ENCODE measurements at regions not wholly inside any gene's neighbourhood (a gene's known extent, or its start where the extent isn't known, plus 50 kb on each side); places are given as distances from the start of the nearest gene placed in this dataset.

DNA sequence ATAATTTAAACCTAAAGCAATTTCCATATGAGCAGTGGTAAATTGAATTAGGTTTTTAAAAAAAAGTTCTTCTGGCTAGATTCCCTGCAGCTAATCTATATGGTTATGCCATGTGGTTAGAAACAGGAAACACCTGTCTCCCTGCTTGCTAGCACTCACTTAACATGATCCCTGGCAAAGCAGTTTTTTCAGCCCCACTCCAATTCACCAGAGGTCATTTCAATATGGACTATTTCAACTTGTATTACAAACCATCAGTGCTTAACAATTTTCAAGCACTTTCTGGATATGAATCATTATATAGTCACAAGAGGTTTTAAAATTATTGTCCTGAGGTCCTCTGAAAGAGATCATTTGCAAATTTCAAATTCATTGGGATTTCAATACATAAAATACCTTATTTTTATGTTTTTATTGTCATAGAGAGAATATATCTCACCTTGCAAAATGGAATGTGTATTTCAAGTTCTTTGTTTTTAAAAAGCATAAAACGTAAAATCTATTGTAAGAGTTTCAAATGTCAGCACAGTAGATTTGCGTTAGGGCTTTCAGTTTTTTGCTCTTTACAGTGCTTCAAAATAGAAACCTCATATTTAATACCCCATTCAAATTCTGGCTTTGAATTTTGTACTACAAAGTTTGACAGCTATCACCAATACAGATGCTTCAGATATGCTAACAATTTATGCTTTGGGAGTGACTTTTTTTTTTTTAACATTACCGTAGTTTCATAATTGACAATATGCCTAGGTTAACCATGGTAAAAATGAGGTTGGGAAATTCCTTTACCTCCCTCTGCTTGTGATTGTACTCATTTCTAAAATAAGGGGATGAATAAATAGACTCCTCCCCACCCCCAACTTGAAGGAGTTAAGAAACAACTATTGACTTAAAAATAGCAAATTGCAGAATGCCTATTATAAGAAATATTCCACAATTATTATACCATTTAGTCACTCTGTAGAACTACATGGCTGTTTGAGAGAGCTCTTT, 117.5 kb upstream of the HGF start:
- Mint-ChIP-seq H3K4me3 (ENCODE audit: unreplicated experiment) (no peak overlapping the region), H3K36me3 (ENCODE audit: unreplicated experiment) (peaks cover 6% of the 10 kb centered on the region), H3K27me3 (ENCODE audit: unreplicated experiment) (no peaks in the 10 kb centered on the region), H3K27ac (ENCODE audit: unreplicated experiment) (no peak overlapping the region), H3K4me1 (ENCODE audit: unreplicated experiment) (peaks cover 12% of the 10 kb centered on the region), H3K9me3 (ENCODE audit: unreplicated experiment) (peaks cover 9% of the 10 kb centered on the region)
- DNase-seq (ENCODE audit: extremely low spot score, unreplicated experiment) = no peak
- TF ChIP-seq, protein P1, sequence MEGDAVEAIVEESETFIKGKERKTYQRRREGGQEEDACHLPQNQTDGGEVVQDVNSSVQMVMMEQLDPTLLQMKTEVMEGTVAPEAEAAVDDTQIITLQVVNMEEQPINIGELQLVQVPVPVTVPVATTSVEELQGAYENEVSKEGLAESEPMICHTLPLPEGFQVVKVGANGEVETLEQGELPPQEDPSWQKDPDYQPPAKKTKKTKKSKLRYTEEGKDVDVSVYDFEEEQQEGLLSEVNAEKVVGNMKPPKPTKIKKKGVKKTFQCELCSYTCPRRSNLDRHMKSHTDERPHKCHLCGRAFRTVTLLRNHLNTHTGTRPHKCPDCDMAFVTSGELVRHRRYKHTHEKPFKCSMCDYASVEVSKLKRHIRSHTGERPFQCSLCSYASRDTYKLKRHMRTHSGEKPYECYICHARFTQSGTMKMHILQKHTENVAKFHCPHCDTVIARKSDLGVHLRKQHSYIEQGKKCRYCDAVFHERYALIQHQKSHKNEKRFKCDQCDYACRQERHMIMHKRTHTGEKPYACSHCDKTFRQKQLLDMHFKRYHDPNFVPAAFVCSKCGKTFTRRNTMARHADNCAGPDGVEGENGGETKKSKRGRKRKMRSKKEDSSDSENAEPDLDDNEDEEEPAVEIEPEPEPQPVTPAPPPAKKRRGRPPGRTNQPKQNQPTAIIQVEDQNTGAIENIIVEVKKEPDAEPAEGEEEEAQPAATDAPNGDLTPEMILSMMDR (IDR thresholded peaks at IDR 0.05) = no peak

DNA sequence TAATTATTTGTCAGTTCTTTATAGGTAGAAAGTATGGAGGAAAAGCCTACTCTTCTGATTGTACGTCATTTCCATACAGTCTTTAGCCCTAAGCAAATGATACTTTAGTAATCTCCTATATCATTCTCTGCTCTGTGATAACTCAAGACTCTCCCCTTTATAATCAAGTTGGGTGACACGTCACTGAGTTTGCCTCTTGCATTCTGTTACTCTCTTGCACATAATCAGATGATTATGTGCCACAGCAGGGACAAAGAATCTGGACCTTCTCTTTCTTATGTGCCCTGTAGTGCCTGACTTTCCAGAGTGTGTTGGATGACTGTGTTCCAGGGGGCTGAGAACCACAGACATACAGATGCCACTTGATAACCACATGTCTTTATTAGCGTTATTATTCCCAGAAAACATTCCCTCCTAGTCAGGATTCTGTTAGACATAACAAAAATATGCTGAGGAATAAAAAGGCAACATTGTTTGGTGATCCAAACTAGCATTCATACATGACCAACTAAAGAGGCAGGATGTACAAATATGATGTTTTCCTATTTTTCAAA, 116.4 kb upstream of the HGF start:
- peaks cover 9% of the 10 kb centered on the region for H3K9me3 Mint-ChIP-seq (ENCODE audit: unreplicated experiment)
- H3K4me1 Mint-ChIP-seq (ENCODE audit: unreplicated experiment) = peaks cover 23% of the 10 kb centered on the region
- H3K4me3 Mint-ChIP-seq (ENCODE audit: unreplicated experiment) = no peak overlapping the region
- DNase-seq (ENCODE audit: extremely low spot score, unreplicated experiment) = no peak
- TF ChIP-seq, protein P1 (IDR thresholded peaks at IDR 0.05) = no peak
- H3K27ac Mint-ChIP-seq (ENCODE audit: unreplicated experiment) = no peak overlapping the region
- H3K27me3 Mint-ChIP-seq (ENCODE audit: unreplicated experiment) = no peaks in the 10 kb centered on the region
- H3K36me3 Mint-ChIP-seq (ENCODE audit: unreplicated experiment) = peaks cover 6% of the 10 kb centered on the region

DNA sequence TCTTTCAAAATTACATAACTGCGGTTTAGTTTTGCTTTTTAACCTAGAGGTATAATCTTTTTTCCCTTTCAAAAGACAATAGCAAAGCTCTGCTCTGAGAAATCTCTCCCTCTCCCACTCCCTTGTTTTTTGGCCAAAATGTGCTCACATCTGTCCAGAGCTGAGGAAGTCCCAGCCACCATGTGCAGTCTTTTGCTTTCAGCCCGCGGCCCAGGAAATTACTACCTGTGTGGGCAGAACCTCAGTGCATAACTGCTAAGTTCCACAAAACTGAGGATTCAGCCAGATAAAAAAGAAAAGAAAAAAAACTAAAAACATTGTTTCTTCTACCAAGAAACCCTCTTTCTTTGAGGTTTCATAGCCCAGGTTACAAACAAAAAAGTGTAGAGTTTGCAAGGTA, 115.0 kb upstream of the HGF start:
- TF ChIP-seq, protein P1 (IDR thresholded peaks at IDR 0.05) = no peak
- H3K27ac Mint-ChIP-seq (ENCODE audit: unreplicated experiment) = no peak overlapping the region
- no peak for DNase-seq (ENCODE audit: extremely low spot score, unreplicated experiment)
- no peak overlapping the region for H3K4me3 Mint-ChIP-seq (ENCODE audit: unreplicated experiment)
- peaks cover 34% of the 10 kb centered on the region for H3K4me1 Mint-ChIP-seq (ENCODE audit: unreplicated experiment)
- H3K36me3 Mint-ChIP-seq (ENCODE audit: unreplicated experiment) = peaks cover 11% of the 10 kb centered on the region
- H3K9me3 Mint-ChIP-seq (ENCODE audit: unreplicated experiment) = peaks cover 2% of the 10 kb centered on the region
- H3K27me3 Mint-ChIP-seq (ENCODE audit: unreplicated experiment) = no peaks in the 10 kb centered on the region

DNA sequence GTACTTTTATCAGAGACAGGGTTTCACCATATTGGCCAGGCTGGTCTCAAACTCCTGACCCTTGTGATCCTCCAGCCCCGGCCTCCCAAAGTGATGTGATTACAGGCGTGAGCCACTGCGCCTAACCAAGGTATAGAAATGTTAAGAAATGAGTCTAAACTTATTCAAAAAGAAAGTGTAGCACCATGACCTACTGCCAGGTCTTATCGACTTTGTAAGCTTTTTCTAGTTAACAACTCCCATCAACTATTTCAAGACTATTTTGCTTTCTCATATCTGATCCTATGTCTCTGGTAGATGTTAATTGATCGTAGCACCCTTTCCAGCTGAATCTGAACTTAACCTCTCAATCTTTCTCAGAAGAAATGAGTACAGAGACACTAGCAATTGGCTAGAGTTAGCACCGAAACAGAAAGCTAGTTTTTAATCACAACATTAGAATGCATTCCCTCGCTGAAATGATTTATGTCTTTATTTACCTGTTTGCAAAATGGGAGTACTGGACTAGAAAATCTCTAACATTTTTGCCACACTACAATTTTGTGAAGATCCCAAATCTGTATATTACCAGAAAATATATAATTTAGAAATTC, 114.0 kb upstream of the HGF start:
- Mint-ChIP-seq H3K27ac (ENCODE audit: unreplicated experiment) (no peak overlapping the region), H3K27me3 (ENCODE audit: unreplicated experiment) (no peaks in the 10 kb centered on the region), H3K36me3 (ENCODE audit: unreplicated experiment) (peaks cover 11% of the 10 kb centered on the region), H3K9me3 (ENCODE audit: unreplicated experiment) (no peaks in the 10 kb centered on the region), H3K4me1 (ENCODE audit: unreplicated experiment) (peaks cover 34% of the 10 kb centered on the region), H3K4me3 (ENCODE audit: unreplicated experiment) (no peak overlapping the region)
- TF ChIP-seq, protein P1 (IDR thresholded peaks at IDR 0.05) = no peak
- no peak for DNase-seq (ENCODE audit: extremely low spot score, unreplicated experiment)

DNA sequence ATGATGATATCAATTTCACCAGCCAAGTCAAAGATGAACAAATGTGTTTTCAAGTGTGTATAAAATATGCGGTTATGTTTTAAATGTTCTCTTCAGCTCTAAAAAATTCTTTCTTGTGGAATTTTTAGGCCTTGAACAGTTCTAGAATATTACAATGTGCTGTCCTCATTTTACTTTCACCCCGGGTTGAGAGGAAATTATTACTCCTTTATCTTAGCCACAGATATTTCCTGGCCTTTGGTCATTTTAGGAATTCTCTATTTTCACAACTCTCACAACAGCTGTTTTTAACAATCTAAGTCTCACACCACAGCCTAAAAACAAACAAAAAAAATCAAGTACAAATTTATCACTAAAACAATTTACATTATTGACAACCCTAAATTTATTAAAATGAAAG, 112.2 kb upstream of the HGF start:
- H3K9me3 Mint-ChIP-seq (ENCODE audit: unreplicated experiment) = no peaks in the 10 kb centered on the region
- TF ChIP-seq, protein P1 (IDR thresholded peaks at IDR 0.05) = no peak
- DNase-seq (ENCODE audit: extremely low spot score, unreplicated experiment) = no peak
- H3K4me1 Mint-ChIP-seq (ENCODE audit: unreplicated experiment) = peaks cover 32% of the 10 kb centered on the region
- H3K27me3 Mint-ChIP-seq (ENCODE audit: unreplicated experiment) = no peaks in the 10 kb centered on the region
- no peak overlapping the region for H3K4me3 Mint-ChIP-seq (ENCODE audit: unreplicated experiment)
- H3K27ac Mint-ChIP-seq (ENCODE audit: unreplicated experiment) = peak overlapping the region; percentile 79
- H3K36me3 Mint-ChIP-seq (ENCODE audit: unreplicated experiment) = peaks cover 11% of the 10 kb centered on the region

All from osteocyte (in vitro differentiated cells).